K562 (cell line): ENCODE measurements at regions not wholly inside any gene's neighbourhood (a gene's known extent, or its start where the extent isn't known, plus 50 kb on each side); places are given as distances from the start of the nearest gene placed in this dataset.
A peak's percentile ranks its signal among the peaks of the same experiment; 100 is the strongest.

Experiments used
- C11orf30 ChIP-seq: fragments of 450-650 bp; IDR thresholded peaks from 2 replicates; pipeline ENCODE4 v1.6.1; 2016; ENCODE audit warnings: low read depth, mild to moderate bottlenecking
- CBX5 ChIP-seq: IDR thresholded peaks from 2 replicates; pipeline ENCODE4 v1.6.1; 2014; ENCODE audit warnings: low read depth, borderline replicate concordance
- CEBPB ChIP-seq: fragments of 450-650 bp; IDR thresholded peaks from 2 replicates; pipeline ENCODE4 v1.6.1; 2016; ENCODE audit warnings: missing genetic modification characterization, missing compliant biosample characterization
- CREBBP ChIP-seq: IDR thresholded peaks from one replicate; pipeline ENCODE4 v1.6.1; 2012; ENCODE audit warnings: low read depth, mild to moderate bottlenecking, control low read depth, inconsistent platforms, low read length
- CXXC5 ChIP-seq: fragments of 250-450 bp; sonication (Bioruptor Pico); IDR thresholded peaks from 2 replicates; pipeline ENCODE4 v1.8.0; 2022; ENCODE audit warnings: inconsistent platforms, mild to moderate bottlenecking, moderate library complexity
- FOSL1 ChIP-seq: fragments of 200-800 bp; sonication (Bioruptor generic); conservative IDR thresholded peaks from 2 replicates; pipeline ENCODE4 v1.6.1; 2016; ENCODE audit warnings: missing genetic modification characterization, missing compliant biosample characterization
- HDAC1 ChIP-seq, 2 experiments: fragments of 450-650 bp; IDR thresholded peaks; 2 replicates each; pipeline ENCODE4 v1.6.1; 2016 to 2017; ENCODE audit warnings: inconsistent platforms in 1 of 2, mild to moderate bottlenecking in 1 of 2, moderate library complexity in 1 of 2
- HNRNPK ChIP-seq: fragments of 200-400 bp; formaldehyde crosslinking; IDR thresholded peaks from one replicate; pipeline ENCODE4 v1.6.1; 2018; ENCODE audit warnings: mild to moderate bottlenecking, low read depth, low read length; ENCODE audit not compliant: poor library complexity, severe bottlenecking
- MAFG ChIP-seq: fragments of 450-650 bp; conservative IDR thresholded peaks from 2 replicates; pipeline ENCODE4 v1.6.1; 2016; ENCODE audit warnings: missing genetic modification characterization, missing compliant biosample characterization
- MTA2 ChIP-seq: fragments of 450-650 bp; IDR thresholded peaks from 2 replicates; pipeline ENCODE4 v1.6.1; 2016; ENCODE audit warnings: low read depth
- NCOR1 ChIP-seq: fragments of 450-650 bp; IDR thresholded peaks from 2 replicates; pipeline ENCODE4 v1.6.1; 2016; ENCODE audit warnings: mild to moderate bottlenecking, moderate library complexity
- NELFE ChIP-seq: IDR thresholded peaks from 2 replicates; pipeline ENCODE4 v1.6.1; 2011; ENCODE audit warnings: mild to moderate bottlenecking; ENCODE audit not compliant: insufficient read depth, insufficient read length
- NFE2 ChIP-seq: IDR thresholded peaks from 2 replicates; pipeline ENCODE4 v1.6.1; 2014; ENCODE audit warnings: antibody characterized with exemption, low read depth
- NFYB ChIP-seq: IDR thresholded peaks from 2 replicates; pipeline ENCODE4 v1.6.1; 2011; ENCODE audit warnings: mild to moderate bottlenecking, moderate library complexity; ENCODE audit not compliant: insufficient read length; ENCODE audit errors: extremely low read depth
- PRPF4 ChIP-seq: fragments of 200-400 bp; formaldehyde crosslinking; IDR thresholded peaks from one replicate; pipeline ENCODE4 v1.6.1; 2017; ENCODE audit warnings: low read length, low read depth, mild to moderate bottlenecking; ENCODE audit not compliant: insufficient read depth, poor library complexity, severe bottlenecking
- SMAD3 ChIP-seq: fragments of 450-650 bp; formaldehyde crosslinking; conservative IDR thresholded peaks from 2 replicates; pipeline ENCODE4 v1.4.0; 2020; ENCODE audit warnings: mild to moderate bottlenecking
- TGIF2 ChIP-seq: sonication (generic); formaldehyde crosslinking; IDR thresholded peaks from 2 replicates; pipeline ENCODE4 v1.8.1; 2022; ENCODE audit warnings: mild to moderate bottlenecking, missing genetic modification reagents, moderate library complexity
- ZNF174 ChIP-seq: fragments of 250-450 bp; sonication (Bioruptor Pico); IDR thresholded peaks from 2 replicates; pipeline ENCODE4 v1.4.0; 2020; ENCODE audit warnings: mild to moderate bottlenecking
- ZNF76 ChIP-seq: fragments of 250-450 bp; sonication (Bioruptor Pico); IDR thresholded peaks from 2 replicates; pipeline ENCODE4 v1.4.0; 2020; ENCODE audit warnings: mild to moderate bottlenecking, moderate library complexity, borderline replicate concordance
- ZZZ3 ChIP-seq: fragments of 450-650 bp; IDR thresholded peaks from 2 replicates; pipeline ENCODE4 v1.6.1; 2016; ENCODE audit warnings: antibody characterized with exemption, mild to moderate bottlenecking, moderate library complexity
- TF ChIP-seq, protein P1 (sequence below): sonication (generic); IDR thresholded peaks from 2 replicates; pipeline ENCODE4 v1.6.1; 2016
- TF ChIP-seq, protein P2 (sequence below): fragments of 250-450 bp; sonication (Bioruptor Pico); IDR thresholded peaks from 2 replicates; pipeline ENCODE4 v1.5.1; 2021; ENCODE audit warnings: mild to moderate bottlenecking
- TF ChIP-seq, protein P3 (sequence below), 2 experiments: fragments of 450-650 bp in 1 of 2; sonication (generic) in 1 of 2; formaldehyde crosslinking in 1 of 2; IDR thresholded peaks in 1 of 2; conservative IDR thresholded peaks in 1 of 2; 2 replicates each; pipeline versions ENCODE4 v1.6.1 to v1.8.1; 2016 to 2023; ENCODE audit warnings: mild to moderate bottlenecking in 2 of 2, moderate library complexity in 2 of 2, inconsistent platforms in 1 of 2, missing genetic modification reagents in 1 of 2
- TF ChIP-seq, protein P4 (sequence below): fragments of 450-650 bp; IDR thresholded peaks from 2 replicates; pipeline ENCODE4 v1.6.1; 2018; ENCODE audit not compliant: partially characterized antibody

DNA sequence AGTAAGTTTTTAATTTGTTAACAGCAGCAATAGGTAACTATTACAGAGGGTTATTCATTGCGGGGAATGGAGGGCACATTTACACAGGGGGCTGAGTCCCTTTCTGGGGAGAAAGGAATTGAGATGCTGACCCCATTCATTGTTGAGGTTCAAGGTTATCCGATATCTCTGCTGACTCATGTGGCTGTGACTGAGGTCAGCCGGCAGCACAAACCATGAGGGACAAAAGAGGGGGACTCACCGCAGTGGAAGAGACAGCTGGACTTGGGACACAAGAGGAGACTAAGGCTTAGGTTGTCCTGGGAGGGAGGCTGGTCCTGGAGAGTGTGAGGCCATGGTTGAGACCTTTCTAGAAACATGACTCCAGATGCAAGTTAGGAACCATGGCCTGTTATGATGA is 119.1 kb upstream of the XYLT1 start (continued):
- TF ChIP-seq, protein P1, sequence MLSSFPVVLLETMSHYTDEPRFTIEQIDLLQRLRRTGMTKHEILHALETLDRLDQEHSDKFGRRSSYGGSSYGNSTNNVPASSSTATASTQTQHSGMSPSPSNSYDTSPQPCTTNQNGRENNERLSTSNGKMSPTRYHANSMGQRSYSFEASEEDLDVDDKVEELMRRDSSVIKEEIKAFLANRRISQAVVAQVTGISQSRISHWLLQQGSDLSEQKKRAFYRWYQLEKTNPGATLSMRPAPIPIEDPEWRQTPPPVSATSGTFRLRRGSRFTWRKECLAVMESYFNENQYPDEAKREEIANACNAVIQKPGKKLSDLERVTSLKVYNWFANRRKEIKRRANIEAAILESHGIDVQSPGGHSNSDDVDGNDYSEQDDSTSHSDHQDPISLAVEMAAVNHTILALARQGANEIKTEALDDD: no peak
- no peak for TF ChIP-seq HDAC1 (IDR thresholded peaks at IDR 0.05)
- TF ChIP-seq MAFG (tag): 0 out of 2 replicates have a peak, but pooled peaks have one; percentile 27
- TF ChIP-seq SMAD3 (CRISPR knock-in tag): no peak
- TF ChIP-seq NCOR1: no peak
- TF ChIP-seq ZZZ3: no peak
- TF ChIP-seq CEBPB (tag): no peak
- no peak for TF ChIP-seq CBX5
- no peak for TF ChIP-seq HNRNPK
- no peak for TF ChIP-seq NELFE
- TF ChIP-seq, protein P2, sequence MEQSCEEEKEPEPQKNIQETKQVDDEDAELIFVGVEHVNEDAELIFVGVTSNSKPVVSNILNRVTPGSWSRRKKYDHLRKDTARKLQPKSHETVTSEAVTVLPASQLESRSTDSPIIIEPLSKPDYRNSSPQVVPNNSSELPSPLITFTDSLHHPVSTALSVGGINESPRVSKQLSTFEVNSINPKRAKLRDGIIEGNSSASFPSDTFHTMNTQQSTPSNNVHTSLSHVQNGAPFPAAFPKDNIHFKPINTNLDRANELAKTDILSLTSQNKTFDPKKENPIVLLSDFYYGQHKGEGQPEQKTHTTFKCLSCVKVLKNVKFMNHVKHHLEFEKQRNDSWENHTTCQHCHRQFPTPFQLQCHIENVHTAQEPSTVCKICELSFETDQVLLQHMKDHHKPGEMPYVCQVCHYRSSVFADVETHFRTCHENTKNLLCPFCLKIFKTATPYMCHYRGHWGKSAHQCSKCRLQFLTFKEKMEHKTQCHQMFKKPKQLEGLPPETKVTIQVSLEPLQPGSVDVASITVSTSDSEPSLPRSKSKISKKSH (CRISPR knock-in tag): no peak
- no peak for TF ChIP-seq TGIF2
- TF ChIP-seq PRPF4: no peak
- TF ChIP-seq, protein P3, sequence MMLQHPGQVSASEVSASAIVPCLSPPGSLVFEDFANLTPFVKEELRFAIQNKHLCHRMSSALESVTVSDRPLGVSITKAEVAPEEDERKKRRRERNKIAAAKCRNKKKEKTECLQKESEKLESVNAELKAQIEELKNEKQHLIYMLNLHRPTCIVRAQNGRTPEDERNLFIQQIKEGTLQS (IDR thresholded peaks at IDR 0.05): peak; percentile 18; the same call in 1 of the 2 replicates
- TF ChIP-seq, protein P3 (CRISPR knock-in tag; conservative IDR thresholded peaks at IDR 0.05): no peak
- TF ChIP-seq ZNF76 (CRISPR knock-in tag): no peak
- TF ChIP-seq, protein P4, sequence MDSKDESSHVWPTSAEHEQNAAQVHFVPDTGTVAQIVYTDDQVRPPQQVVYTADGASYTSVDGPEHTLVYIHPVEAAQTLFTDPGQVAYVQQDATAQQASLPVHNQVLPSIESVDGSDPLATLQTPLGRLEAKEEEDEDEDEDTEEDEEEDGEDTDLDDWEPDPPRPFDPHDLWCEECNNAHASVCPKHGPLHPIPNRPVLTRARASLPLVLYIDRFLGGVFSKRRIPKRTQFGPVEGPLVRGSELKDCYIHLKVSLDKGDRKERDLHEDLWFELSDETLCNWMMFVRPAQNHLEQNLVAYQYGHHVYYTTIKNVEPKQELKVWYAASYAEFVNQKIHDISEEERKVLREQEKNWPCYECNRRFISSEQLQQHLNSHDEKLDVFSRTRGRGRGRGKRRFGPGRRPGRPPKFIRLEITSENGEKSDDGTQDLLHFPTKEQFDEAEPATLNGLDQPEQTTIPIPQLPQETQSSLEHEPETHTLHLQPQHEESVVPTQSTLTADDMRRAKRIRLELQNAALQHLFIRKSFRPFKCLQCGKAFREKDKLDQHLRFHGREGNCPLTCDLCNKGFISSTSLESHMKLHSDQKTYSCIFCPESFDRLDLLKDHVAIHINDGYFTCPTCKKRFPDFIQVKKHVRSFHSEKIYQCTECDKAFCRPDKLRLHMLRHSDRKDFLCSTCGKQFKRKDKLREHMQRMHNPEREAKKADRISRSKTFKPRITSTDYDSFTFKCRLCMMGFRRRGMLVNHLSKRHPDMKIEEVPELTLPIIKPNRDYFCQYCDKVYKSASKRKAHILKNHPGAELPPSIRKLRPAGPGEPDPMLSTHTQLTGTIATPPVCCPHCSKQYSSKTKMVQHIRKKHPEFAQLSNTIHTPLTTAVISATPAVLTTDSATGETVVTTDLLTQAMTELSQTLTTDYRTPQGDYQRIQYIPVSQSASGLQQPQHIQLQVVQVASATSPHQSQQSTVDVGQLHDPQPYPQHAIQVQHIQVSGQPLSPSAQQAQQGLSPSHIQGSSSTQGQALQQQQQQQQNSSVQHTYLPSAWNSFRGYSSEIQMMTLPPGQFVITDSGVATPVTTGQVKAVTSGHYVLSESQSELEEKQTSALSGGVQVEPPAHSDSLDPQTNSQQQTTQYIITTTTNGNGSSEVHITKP: peak; percentile 83
- peak; percentile 31; the same call in 1 of the 2 replicates for TF ChIP-seq C11orf30
- no peak for TF ChIP-seq CXXC5
- TF ChIP-seq MTA2: no peak
- peak; percentile 78 for TF ChIP-seq FOSL1 (tag)
- no peak for TF ChIP-seq ZNF174 (CRISPR knock-in tag)
- no peak for TF ChIP-seq CREBBP
- no peak for TF ChIP-seq NFYB
- TF ChIP-seq NFE2: peak; percentile 73
